H1 (cell line): ENCODE measurements at regions not wholly inside any gene's neighbourhood (a gene's known extent, or its start where the extent isn't known, plus 50 kb on each side); places are given as distances from the start of the nearest gene placed in this dataset.

Experiments
- CTCF ChIA-PET: fragments of 300-600 bp; sonication (Branson Sonifier 250); formaldehyde crosslinking; loops from one replicate; lab custom pipeline; 2021; ENCODE audit not compliant: partially characterized antibody; lab: Charles Lee
- POLR2A ChIA-PET: fragments of 300-600 bp; sonication (Branson Sonifier 250); formaldehyde crosslinking; loops from one replicate; lab custom pipeline; 2021; ENCODE audit warnings: inconsistent platforms; ENCODE audit not compliant: partially characterized antibody; lab: Charles Lee
- DNase-seq, 2 experiments: peaks; one replicate each; pipeline versions ENCODE4 v3.0.0 to v3.0.0-alpha.2; 2010 to 2022; ENCODE audit warnings: low spot score in 2 of 2, low read depth in 1 of 2, mixed read lengths in 1 of 2
- FAIRE-seq: peaks from 2 replicates; lab custom pipeline; 2011; peaks lifted over from hg19 to GRCh38; lab: Jason Lieb, UNC
- H2AFZ ChIP-seq: 2 replicates; pipeline ENCODE4 v1.8.1; 2012; ENCODE audit warnings: low read length, inconsistent platforms
- H2AK5ac ChIP-seq: 2 replicates; pipeline ENCODE4 v1.6.1; 2013; ENCODE audit warnings: low read depth, low read length
- H2BK120ac ChIP-seq: replicated peaks from 2 replicates; pipeline ENCODE3; 2013; ENCODE audit warnings: low read depth, low read length, inconsistent platforms
- H2BK12ac ChIP-seq: 2 replicates; pipeline ENCODE4 v1.6.1; 2013; ENCODE audit warnings: low read depth, low read length
- H2BK15ac ChIP-seq: 2 replicates; pipeline ENCODE4 v1.6.1; 2013; ENCODE audit warnings: low read length
- H2BK20ac ChIP-seq: 2 replicates; pipeline ENCODE4 v1.6.1; 2013; ENCODE audit warnings: low read length
- H2BK5ac ChIP-seq: 2 replicates; pipeline ENCODE4 v1.6.1; 2013; ENCODE audit warnings: low read depth, low read length
- H3K14ac ChIP-seq: 2 replicates; pipeline ENCODE4 v1.6.1; 2013; ENCODE audit warnings: inconsistent platforms; ENCODE audit not compliant: insufficient read length
- H3K18ac ChIP-seq: 2 replicates; pipeline ENCODE4 v1.6.1; 2013; ENCODE audit warnings: low read length; ENCODE audit errors: extremely low read depth
- H3K23ac ChIP-seq: 2 replicates; pipeline ENCODE4 v1.6.1; 2013; ENCODE audit warnings: inconsistent platforms; ENCODE audit not compliant: insufficient read length
- H3K23me2 ChIP-seq: 2 replicates; pipeline ENCODE4 v1.6.1; 2013; ENCODE audit warnings: low read depth, low read length
- H3K27ac ChIP-seq: 2 replicates; pipeline ENCODE4 v1.6.1; 2011; ENCODE audit warnings: low read depth, low read length, inconsistent platforms
- H3K27me3 ChIP-seq, 4 experiments: replicated peaks in 1 of 4; 1 replicate in 1 of 4; 2 replicates in 3 of 4; pipeline versions ENCODE4 v1.6.1 to v1.8.1; 2011 to 2013; ENCODE audit warnings: low read length in 3 of 4, mild to moderate bottlenecking in 3 of 4, inconsistent platforms in 2 of 4, mixed read lengths in 2 of 4, moderate library complexity in 1 of 4; ENCODE audit not compliant: control insufficient read depth in 3 of 4, insufficient read depth in 3 of 4; ENCODE audit errors: extremely low read depth in 1 of 4
- H3K36me3 ChIP-seq, 4 experiments: 2 replicates each; pipeline versions ENCODE4 v1.6.1 to v1.8.1; 2011 to 2013; ENCODE audit warnings: mild to moderate bottlenecking in 4 of 4, low read length in 3 of 4, moderate library complexity in 2 of 4, control low read depth in 1 of 4, inconsistent platforms in 1 of 4; ENCODE audit not compliant: insufficient read depth in 4 of 4, control insufficient read depth in 2 of 4
- H3K4ac ChIP-seq: replicated peaks from 2 replicates; pipeline ENCODE3; 2013; ENCODE audit warnings: low read length, low read depth, mixed read lengths, inconsistent platforms; ENCODE audit not compliant: insufficient read length
- H3K4me1 ChIP-seq, 4 experiments: replicated peaks in 1 of 4; 1 replicate in 1 of 4; 2 replicates in 3 of 4; pipeline versions ENCODE4 v1.6.1 to v1.8.1; 2011 to 2013; ENCODE audit warnings: low read length in 3 of 4, inconsistent platforms in 2 of 4, mixed read lengths in 1 of 4; ENCODE audit not compliant: insufficient read depth in 4 of 4, control insufficient read depth in 3 of 4
- H3K4me2 ChIP-seq, 2 experiments: 2 replicates each; pipeline versions ENCODE4 v1.6.1 to v1.8.1; 2011 to 2013; ENCODE audit warnings: low read depth in 2 of 2, low read length in 2 of 2, control low read depth in 1 of 2, inconsistent platforms in 1 of 2, mild to moderate bottlenecking in 1 of 2; ENCODE audit not compliant: insufficient read depth in 1 of 2
- H3K4me3 ChIP-seq, 4 experiments: fragments of 200-600, 300-600 bp in 1 of 4; sonication (generic), shearing (Covaris generic), sonication (Bioruptor Twin) in 1 of 4; 2 replicates each; pipeline versions ENCODE4 v1.5.1 to v1.8.1; 2011 to 2016; ENCODE audit warnings: low read length in 4 of 4, low read depth in 3 of 4, control low read depth in 2 of 4, inconsistent platforms in 2 of 4, mild to moderate bottlenecking in 2 of 4, mixed read lengths in 1 of 4, moderate library complexity in 1 of 4; ENCODE audit not compliant: insufficient read depth in 2 of 4; ENCODE audit errors: extremely low read depth in 1 of 4
- H3K56ac ChIP-seq: replicated peaks from 2 replicates; pipeline ENCODE3; 2013; ENCODE audit warnings: low read depth, mild to moderate bottlenecking, mixed read lengths, low read length, inconsistent platforms; ENCODE audit not compliant: insufficient read length
- H3K79me1 ChIP-seq: 2 replicates; pipeline ENCODE4 v1.6.1; 2013; ENCODE audit warnings: low read depth, low read length, control low read depth
- H3K79me2 ChIP-seq, 2 experiments: 2 replicates each; pipeline versions ENCODE4 v1.6.1 to v1.8.1; 2012 to 2013; ENCODE audit warnings: low read length in 2 of 2, mild to moderate bottlenecking in 2 of 2, inconsistent platforms in 1 of 2; ENCODE audit not compliant: insufficient read depth in 2 of 2, control insufficient read depth in 1 of 2
- H3K9ac ChIP-seq, 4 experiments: replicated peaks in 1 of 4; 1 replicate in 1 of 4; 2 replicates in 3 of 4; pipeline versions ENCODE4 v1.6.1 to v1.8.1; 2011 to 2013; ENCODE audit warnings: low read depth in 3 of 4, low read length in 3 of 4, control low read depth in 2 of 4, mild to moderate bottlenecking in 2 of 4, moderate library complexity in 2 of 4, inconsistent platforms in 1 of 4; ENCODE audit errors: extremely low read depth in 1 of 4
- H3K9me3 ChIP-seq, 2 experiments: 2 replicates each; pipeline versions ENCODE4 v1.6.1 to v1.8.1; 2012 to 2013; ENCODE audit warnings: mild to moderate bottlenecking in 2 of 2, moderate library complexity in 2 of 2, control low read depth in 1 of 2, inconsistent platforms in 1 of 2, low read depth in 1 of 2, low read length in 1 of 2, mixed read lengths in 1 of 2; ENCODE audit not compliant: insufficient read depth in 2 of 2
- H4K20me1 ChIP-seq, 2 experiments: replicated peaks in 1 of 2; 2 replicates each; pipeline versions ENCODE3 to v1.8.1; 2011 to 2013; ENCODE audit warnings: inconsistent platforms in 2 of 2, low read length in 2 of 2, mild to moderate bottlenecking in 1 of 2; ENCODE audit not compliant: insufficient read depth in 2 of 2, control insufficient read depth in 1 of 2
- H4K5ac ChIP-seq: 2 replicates; pipeline ENCODE4 v1.6.1; 2013; ENCODE audit warnings: low read length, low read depth, mixed read lengths, inconsistent platforms; ENCODE audit not compliant: insufficient read length
- H4K8ac ChIP-seq: 2 replicates; pipeline ENCODE4 v1.8.0; 2013; ENCODE audit warnings: mild to moderate bottlenecking, moderate library complexity, low read length, inconsistent platforms; ENCODE audit not compliant: insufficient read depth; ENCODE audit errors: extremely low read depth
- H4K91ac ChIP-seq: replicated peaks from 2 replicates; pipeline ENCODE3; 2013; ENCODE audit warnings: low read length, mixed read lengths, inconsistent platforms; ENCODE audit not compliant: insufficient read length
- EGR1 ChIP-seq: IDR thresholded peaks from 2 replicates; pipeline ENCODE4 v1.6.1; 2011; ENCODE audit warnings: low read depth, low read length, borderline replicate concordance
- RAD21 ChIP-seq, 2 experiments: IDR thresholded peaks in 1 of 2; conservative IDR thresholded peaks in 1 of 2; 2 replicates each; pipeline ENCODE4 v1.6.1; 2011; ENCODE audit warnings: low read depth in 2 of 2, low read length in 2 of 2, improper control_type of control experiment in 1 of 2, inconsistent platforms in 1 of 2, mild to moderate bottlenecking in 1 of 2, moderate library complexity in 1 of 2
- SRF ChIP-seq: IDR thresholded peaks from 2 replicates; pipeline ENCODE4 v1.6.1; 2011; ENCODE audit warnings: mild to moderate bottlenecking, low read depth, low read length, moderate library complexity
- WGBS, 2 experiments: shearing (Covaris generic) in 1 of 2; methylation state at CpG; one replicate each; pipeline versions ENCODE4 v1.1.6 to v1.1.7; 2013 to 2015; ENCODE audit warnings: low lambda C conversion rate in 2 of 2, mixed read lengths in 2 of 2, inconsistent platforms in 1 of 2, low coverage in 1 of 2, missing lambda C conversion rate in 1 of 2; ENCODE audit not compliant: insufficient replicate concordance in 2 of 2, insufficient coverage in 1 of 2, insufficient read length in 1 of 2; ENCODE audit errors: extremely low coverage in 1 of 2, missing lambda C conversion rate in 1 of 2; 5-methylcytosine and 5-hydroxymethylcytosine counted together

GRCh38 chr4:55004831-55005230 lies 120.6 kb downstream of the KDR start:
- Histone ChIP-seq H3K27ac (no peak overlapping the region), H3K18ac (no peak overlapping the region), H4K5ac (no peak overlapping the region), H3K14ac (no peak overlapping the region), H3K9me3 (no peaks in the 10 kb centered on the region), H3K23me2 (no peaks in the 10 kb centered on the region), H2AK5ac (no peak overlapping the region), H3K79me1 (no peaks in the 10 kb centered on the region), H2AFZ (peak overlapping the region; percentile 20; the same call in 1 of the 2 replicates), H2BK20ac (no peak overlapping the region), H3K79me2 (no peaks in the 10 kb centered on the region), H3K56ac (no peak overlapping the region), H3K4me3 (no peak overlapping the region), H4K91ac (no peak overlapping the region), H4K20me1 (no peaks in the 10 kb centered on the region), H3K4me1 (no peaks in the 10 kb centered on the region; a peak in 1 of 7 replicates), H2BK12ac (no peak overlapping the region), H2BK120ac (no peak overlapping the region), H3K36me3 (no peaks in the 10 kb centered on the region), H4K8ac (no peak overlapping the region), H3K23ac (no peak overlapping the region), H2BK5ac (no peak overlapping the region), H3K4me2 (no peak overlapping the region), H2BK15ac (no peak overlapping the region), H3K27me3 (no peaks in the 10 kb centered on the region; a peak in 1 of 7 replicates), H3K4ac (no peak overlapping the region), H3K9ac (no peak overlapping the region)
- no peak for FAIRE-seq
- DNase-seq = no peak
- POLR2A ChIA-PET = no interaction called here
- CTCF ChIA-PET = interaction anchor here (0.8 kb wide), 1 partner anchor 180 kb away, joined by 3 read pairs; no protein-coding TSS in a partner anchor
- WGBS, 2 experiments = 76% methylated on average over 1 of the region's 1 CpG; no CpG with 5 or more reads in 1 of the 2 experiments
- peak; percentile 11 to 25; a peak in 3 of 4 replicates for TF ChIP-seq RAD21 (IDR thresholded peaks at IDR 0.05 in 1 of 2, conservative IDR thresholded peaks at IDR 0.05 in 1 of 2; ENCODE audit: low read depth in 2 of 2, low read length in 2 of 2)
- TF ChIP-seq EGR1 = no peak
- no peak for TF ChIP-seq SRF
